DND-41 (cell line): ENCODE measurements at regions not wholly inside any gene's neighbourhood (a gene's known extent, or its start where the extent isn't known, plus 50 kb on each side); places are given as distances from the start of the nearest gene placed in this dataset.

Source experiments
- CTCF ChIP-seq: IDR thresholded peaks from 2 replicates; pipeline ENCODE4 v1.5.1; 2012; ENCODE audit warnings: borderline replicate concordance, low read length, moderate library complexity, mild to moderate bottlenecking; ENCODE audit not compliant: poor library complexity, severe bottlenecking; ENCODE audit errors: extremely low read depth
- EZH2 ChIP-seq: IDR thresholded peaks from 3 replicates; pipeline ENCODE4 v1.6.1; 2012; ENCODE audit warnings: borderline replicate concordance, low read depth, mild to moderate bottlenecking, moderate library complexity, low read length, inconsistent platforms; ENCODE audit not compliant: severe bottlenecking

GRCh38 chr12:75939016-75939642 lies 92.4 kb downstream of the PHLDA1 start:
- TF ChIP-seq CTCF (no peak), EZH2 (no peak)
